HL-60 (cell line): ENCODE measurements at regions not wholly inside any gene's neighbourhood (a gene's known extent, or its start where the extent isn't known, plus 50 kb on each side); places are given as distances from the start of the nearest gene placed in this dataset.

ENCODE experiments used
- GABPA ChIP-seq: IDR thresholded peaks from 2 replicates; pipeline ENCODE4 v1.6.1; 2012; ENCODE audit warnings: low read depth
- TF ChIP-seq, protein P1 (sequence below): IDR thresholded peaks from one replicate; pipeline ENCODE4 v1.5.1; 2011; ENCODE audit warnings: low read length, control low read depth, inconsistent platforms; ENCODE audit not compliant: insufficient read depth

GRCh38 chr5:2212481-2212880 lies 329.8 kb upstream of the IRX4 start:
- TF ChIP-seq GABPA = no peak
- TF ChIP-seq, protein P1, sequence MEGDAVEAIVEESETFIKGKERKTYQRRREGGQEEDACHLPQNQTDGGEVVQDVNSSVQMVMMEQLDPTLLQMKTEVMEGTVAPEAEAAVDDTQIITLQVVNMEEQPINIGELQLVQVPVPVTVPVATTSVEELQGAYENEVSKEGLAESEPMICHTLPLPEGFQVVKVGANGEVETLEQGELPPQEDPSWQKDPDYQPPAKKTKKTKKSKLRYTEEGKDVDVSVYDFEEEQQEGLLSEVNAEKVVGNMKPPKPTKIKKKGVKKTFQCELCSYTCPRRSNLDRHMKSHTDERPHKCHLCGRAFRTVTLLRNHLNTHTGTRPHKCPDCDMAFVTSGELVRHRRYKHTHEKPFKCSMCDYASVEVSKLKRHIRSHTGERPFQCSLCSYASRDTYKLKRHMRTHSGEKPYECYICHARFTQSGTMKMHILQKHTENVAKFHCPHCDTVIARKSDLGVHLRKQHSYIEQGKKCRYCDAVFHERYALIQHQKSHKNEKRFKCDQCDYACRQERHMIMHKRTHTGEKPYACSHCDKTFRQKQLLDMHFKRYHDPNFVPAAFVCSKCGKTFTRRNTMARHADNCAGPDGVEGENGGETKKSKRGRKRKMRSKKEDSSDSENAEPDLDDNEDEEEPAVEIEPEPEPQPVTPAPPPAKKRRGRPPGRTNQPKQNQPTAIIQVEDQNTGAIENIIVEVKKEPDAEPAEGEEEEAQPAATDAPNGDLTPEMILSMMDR = no peak
